T-helper 1 cell treated with Interleukin-12 subunit alpha and Interleukin-12 subunit beta and Interleukin-4 antibody, amounts not matched to agents 30 ng/mL and 1 ng/mL, for 36 hours (primary cell): ENCODE measurements at regions not wholly inside any gene's neighbourhood (a gene's known extent, or its start where the extent isn't known, plus 50 kb on each side); places are given as distances from the start of the nearest gene placed in this dataset.
"Not testable (repeated sequence)": the region's sequence is repeated elsewhere in the genome, so short reads cannot be mapped to it uniquely, and the experiment has no call there.

ENCODE experiments used
- intact Hi-C: fragments of 100-400 bp; cut with micrococcal nuclease; formaldehyde crosslinking; loops from one replicate; pipeline ENCODE4 v1.15.1; 2024

DNA sequence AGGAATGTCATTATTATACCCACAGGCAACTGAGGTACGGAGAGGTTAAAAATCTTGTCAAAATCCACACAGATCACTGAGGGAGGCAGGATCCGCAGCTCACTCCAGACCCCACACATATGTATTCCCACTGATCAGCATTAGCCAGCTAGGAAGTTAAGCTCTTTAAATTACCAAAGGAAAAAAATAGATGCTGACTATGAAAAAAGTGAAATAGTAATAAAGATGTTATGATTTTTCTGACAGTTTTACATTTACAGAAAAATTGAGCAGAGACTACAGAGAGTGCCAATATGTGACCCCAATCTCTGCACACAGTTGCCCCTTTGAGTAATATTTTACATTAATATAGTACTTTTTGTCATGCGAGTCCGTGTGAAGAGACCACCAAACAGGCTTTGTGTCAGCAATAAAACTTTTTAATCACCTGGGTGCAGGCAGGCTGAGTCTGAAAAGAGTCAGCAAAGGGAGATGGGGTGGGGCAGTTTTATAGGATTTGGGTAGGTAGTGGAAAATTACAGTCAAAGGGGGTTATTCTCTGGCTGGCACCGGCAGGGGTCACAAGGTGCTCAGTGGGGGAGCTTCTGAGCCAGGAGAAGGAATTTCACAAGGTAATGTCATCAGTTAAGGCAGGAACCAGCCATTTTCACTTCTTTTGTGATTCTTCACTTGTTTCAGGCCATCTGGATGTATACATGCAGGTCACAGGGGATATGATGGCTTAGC is 61.9 kb upstream of the NAA35 start:
- intact Hi-C loops: not testable (repeated sequence)

GRCh38 chr9:85880507-85880906 is 60.4 kb upstream of the NAA35 start:
- intact Hi-C loops: not testable (repeated sequence)

DNA sequence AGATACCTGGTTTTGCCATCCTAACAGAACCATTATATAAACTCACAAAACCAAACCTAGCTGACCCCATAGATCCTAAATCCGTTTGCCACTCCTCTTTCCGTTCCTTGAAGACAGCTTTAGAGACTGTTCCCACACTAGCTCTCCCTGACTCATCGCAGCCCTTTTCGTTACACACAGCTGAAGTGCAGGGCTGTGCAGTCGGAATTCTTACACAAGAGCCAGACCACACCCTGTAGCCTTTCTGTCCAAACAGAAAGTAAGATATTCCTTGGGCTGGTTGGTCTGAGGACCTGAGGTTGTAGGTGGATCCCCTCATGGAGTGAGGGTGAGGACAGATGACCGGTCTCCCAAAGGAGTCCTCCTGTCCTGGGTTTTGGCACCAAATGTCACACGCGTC is 56.7 kb upstream of the NAA35 start:
- intact Hi-C loops: no loop called here

GRCh38 chr9:85890962-85891361 is 50.0 kb upstream of the NAA35 start:
- intact Hi-C loops: no loop called here
